ENCODE measurements at regions not wholly inside any gene's neighbourhood (a gene's known extent, or its start where the extent isn't known, plus 50 kb on each side); places are given as distances from the start of the nearest gene placed in this dataset.

GRCh38 chr10:131574707-131575430 lies 263.3 kb upstream of the TCERG1L start:
- Histone ChIP-seq H3K36me3 (no peaks in the 10 kb centered on the region), H3K4me1 (no peaks in the 10 kb centered on the region), H3K27ac (no peak overlapping the region), H3K27me3 (no peaks in the 10 kb centered on the region), H3K9me3 (peaks cover 0 to 3% (median 0%) of the 10 kb centered on the region in 4 donors), H3K4me3 (no peak overlapping the region)
- TF ChIP-seq, protein P1, sequence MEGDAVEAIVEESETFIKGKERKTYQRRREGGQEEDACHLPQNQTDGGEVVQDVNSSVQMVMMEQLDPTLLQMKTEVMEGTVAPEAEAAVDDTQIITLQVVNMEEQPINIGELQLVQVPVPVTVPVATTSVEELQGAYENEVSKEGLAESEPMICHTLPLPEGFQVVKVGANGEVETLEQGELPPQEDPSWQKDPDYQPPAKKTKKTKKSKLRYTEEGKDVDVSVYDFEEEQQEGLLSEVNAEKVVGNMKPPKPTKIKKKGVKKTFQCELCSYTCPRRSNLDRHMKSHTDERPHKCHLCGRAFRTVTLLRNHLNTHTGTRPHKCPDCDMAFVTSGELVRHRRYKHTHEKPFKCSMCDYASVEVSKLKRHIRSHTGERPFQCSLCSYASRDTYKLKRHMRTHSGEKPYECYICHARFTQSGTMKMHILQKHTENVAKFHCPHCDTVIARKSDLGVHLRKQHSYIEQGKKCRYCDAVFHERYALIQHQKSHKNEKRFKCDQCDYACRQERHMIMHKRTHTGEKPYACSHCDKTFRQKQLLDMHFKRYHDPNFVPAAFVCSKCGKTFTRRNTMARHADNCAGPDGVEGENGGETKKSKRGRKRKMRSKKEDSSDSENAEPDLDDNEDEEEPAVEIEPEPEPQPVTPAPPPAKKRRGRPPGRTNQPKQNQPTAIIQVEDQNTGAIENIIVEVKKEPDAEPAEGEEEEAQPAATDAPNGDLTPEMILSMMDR (IDR thresholded peaks at IDR 0.05) = no peak
- no peak for TF ChIP-seq POLR2A (IDR thresholded peaks at IDR 0.05)
- peak in 2 of 3 donors; percentile 6 to 28 for DNase-seq

DNA sequence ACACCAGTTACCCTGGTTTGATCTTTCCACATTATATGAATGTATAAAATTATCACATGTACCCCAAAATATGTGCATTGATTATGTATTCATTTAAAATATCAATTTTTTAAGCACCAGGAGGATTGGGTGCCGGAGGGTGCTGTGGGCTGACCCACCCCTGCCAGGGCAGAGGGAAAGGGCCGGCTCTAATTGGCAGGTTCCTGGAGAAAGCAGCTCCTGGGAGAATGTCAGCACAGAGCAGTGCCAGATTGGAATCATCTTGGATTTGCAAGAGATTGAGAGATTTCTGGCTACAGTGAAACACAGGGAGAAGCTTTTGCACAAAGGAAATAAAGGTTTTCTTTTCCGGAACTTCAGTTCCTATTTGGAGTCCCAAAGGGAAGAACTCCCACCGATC lies 264.4 kb upstream of the TCERG1L start:
- Histone ChIP-seq H3K36me3 (no peaks in the 10 kb centered on the region), H3K27me3 (no peaks in the 10 kb centered on the region), H3K27ac (no peak overlapping the region), H3K4me3 (no peak overlapping the region), H3K9me3 (peaks cover 0 to 3% (median 0%) of the 10 kb centered on the region in 4 donors), H3K4me1 (no peaks in the 10 kb centered on the region)
- DNase-seq = no peak
- TF ChIP-seq, protein P1 (IDR thresholded peaks at IDR 0.05) = no peak
- TF ChIP-seq POLR2A (IDR thresholded peaks at IDR 0.05) = no peak

- Histone ChIP-seq H3K4me1 (no peaks in the 10 kb centered on the region), H3K27ac (no peak overlapping the region), H3K27me3 (no peaks in the 10 kb centered on the region), H3K36me3 (no peaks in the 10 kb centered on the region), H3K9me3 (peaks cover 0 to 3% (median 0%) of the 10 kb centered on the region in 4 donors), H3K4me3 (no peak overlapping the region)
- DNase-seq = peak in 2 of 3 donors; percentile 13 to 22
- TF ChIP-seq POLR2A (IDR thresholded peaks at IDR 0.05) = no peak
- TF ChIP-seq, protein P1 (IDR thresholded peaks at IDR 0.05) = no peak
These were observed 265.0 kb upstream of the TCERG1L start for GRCh38 chr10:131576341-131577177.

DNA sequence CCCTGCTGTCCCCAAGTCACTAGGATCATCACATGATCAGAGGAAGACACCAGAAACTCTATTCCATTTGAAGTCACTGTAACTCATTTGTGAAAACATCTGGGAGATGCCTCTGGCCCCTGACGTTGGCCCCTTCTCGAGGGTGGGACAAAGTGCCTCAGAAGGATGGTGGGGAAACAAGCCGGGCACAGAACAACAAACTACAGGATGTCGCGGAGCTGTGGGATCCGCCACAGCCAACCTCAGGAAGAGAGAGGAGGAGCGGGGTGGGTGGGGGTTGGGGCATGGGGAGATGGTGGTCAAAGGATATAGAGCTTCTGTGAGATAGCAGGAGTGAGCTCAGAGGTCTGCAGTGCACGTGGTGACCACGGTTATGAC lies 265.6 kb upstream of the TCERG1L start:
- Histone ChIP-seq H3K4me1 (no peaks in the 10 kb centered on the region), H3K4me3 (no peak overlapping the region), H3K9me3 (peaks cover 0 to 3% (median 0%) of the 10 kb centered on the region in 4 donors), H3K27ac (no peak overlapping the region), H3K36me3 (no peaks in the 10 kb centered on the region), H3K27me3 (no peaks in the 10 kb centered on the region)
- no peak for TF ChIP-seq POLR2A (IDR thresholded peaks at IDR 0.05)
- TF ChIP-seq, protein P1 (IDR thresholded peaks at IDR 0.05) = no peak
- peak in 2 of 3 donors; percentile 3 to 14 for DNase-seq

- no peak for TF ChIP-seq POLR2A (IDR thresholded peaks at IDR 0.05)
- TF ChIP-seq, protein P1 (IDR thresholded peaks at IDR 0.05) = no peak
- Histone ChIP-seq H3K4me1 (no peaks in the 10 kb centered on the region), H3K36me3 (no peaks in the 10 kb centered on the region), H3K9me3 (peaks cover 0 to 3% (median 0%) of the 10 kb centered on the region in 4 donors), H3K27me3 (no peaks in the 10 kb centered on the region), H3K4me3 (no peak overlapping the region), H3K27ac (no peak overlapping the region)
- peak in 2 of 3 donors; percentile 2 to 29 for DNase-seq
These were observed 266.4 kb upstream of the TCERG1L start for GRCh38 chr10:131577786-131578471.

Measured in Peyer's patch (tissue), 4 donors.